ENCODE measurements at regions not wholly inside any gene's neighbourhood (a gene's known extent, or its start where the extent isn't known, plus 50 kb on each side); places are given as distances from the start of the nearest gene placed in this dataset.

GRCh38 chr18:47606526-47606925, 323.9 kb downstream of the SMAD2 start:
- TF ChIP-seq CTCF (conservative IDR thresholded peaks at IDR 0.05 in 1 of 2, IDR thresholded peaks at IDR 0.05 in 1 of 2; ENCODE audit: extremely low read depth in 1 of 2, insufficient read depth in 1 of 2, low read depth in 1 of 2, low read length in 2 of 2) (no peak), EZH2 (IDR thresholded peaks at IDR 0.05; ENCODE audit: borderline replicate concordance, low read length) (no peak)
